Upper lobe of left lung (tissue), 6 donors: ENCODE measurements at regions not wholly inside any gene's neighbourhood (a gene's known extent, or its start where the extent isn't known, plus 50 kb on each side); places are given as distances from the start of the nearest gene placed in this dataset.

Experiments
- ATAC-seq, 2 donors: fragments of 200-7000 bp; cut with Tn5 transposase; one replicate each; pipeline ENCODE4 v1.9.1; 2022; ENCODE audit warnings: mild to moderate bottlenecking in 2 of 2, moderate library complexity in 2 of 2; ENCODE audit not compliant: low FRiP score in 2 of 2
- DNase-seq, 2 donors: peaks; one replicate each; pipeline ENCODE4 v3.0.0-alpha.2; 2019 to 2020
- H3K27ac ChIP-seq, 4 donors: fragments of 200-600 bp; sonication (generic); one replicate each; pipeline ENCODE4 v1.5.1; 2016 to 2019
- H3K27me3 ChIP-seq, 4 donors: fragments of 200-600 bp; sonication (generic); one replicate each; pipeline ENCODE4 v1.5.1; 2017 to 2019
- H3K36me3 ChIP-seq, 4 donors: fragments of 200-600 bp; sonication (generic); one replicate each; pipeline ENCODE4 v1.5.1; 2016 to 2019
- H3K4me1 ChIP-seq, 4 donors: fragments of 200-600 bp; sonication (generic); one replicate each; pipeline ENCODE4 v1.5.1; 2018 to 2019
- H3K4me3 ChIP-seq, 4 donors: fragments of 200-600 bp; sonication (generic); one replicate each; pipeline ENCODE4 v1.5.1; 2017 to 2019; ENCODE audit warnings: mild to moderate bottlenecking in 2 of 4, moderate library complexity in 1 of 4
- H3K9me3 ChIP-seq, 4 donors: fragments of 200-600 bp; sonication (generic); one replicate each; pipeline ENCODE4 v1.5.1; 2018 to 2019
- EP300 ChIP-seq, 4 donors: sonication (generic); formaldehyde crosslinking; IDR thresholded peaks; one replicate each; pipeline ENCODE4 v1.5.1; 2017; ENCODE audit warnings: antibody characterized with exemption in 4 of 4, control low read depth in 2 of 4
- POLR2A ChIP-seq, 4 donors: fragments of 450-650 bp; IDR thresholded peaks; one replicate each; pipeline ENCODE4 v1.5.1; 2016 to 2017; ENCODE audit warnings: antibody characterized with exemption in 4 of 4, mild to moderate bottlenecking in 2 of 4
- POLR2AphosphoS5 ChIP-seq, 2 donors: sonication (generic); formaldehyde crosslinking; IDR thresholded peaks; one replicate each; pipeline ENCODE4 v1.5.1; 2017; ENCODE audit warnings: antibody characterized with exemption in 2 of 2
- WGBS, 2 donors: methylation state at CpG; one replicate each; pipeline ENCODE4 v1.1.5; 2017 to 2018; 5-methylcytosine and 5-hydroxymethylcytosine counted together
- TF ChIP-seq, protein P1 (sequence below), 6 experiments: fragments of 450-650 bp in 4 of 6; fragments of 200-600 bp in 2 of 6; sonication (generic) in 2 of 6; IDR thresholded peaks; one replicate each; pipeline ENCODE4 v1.5.1; 2016 to 2019; ENCODE audit warnings: antibody characterized with exemption in 6 of 6
- donor health status: DM: no; HTN: no; CAD: no; lungs with moderate emphysema.
- donor health status: DM: no; HTN: yes; CAD: no; lungs with severe emphysema.

DNA sequence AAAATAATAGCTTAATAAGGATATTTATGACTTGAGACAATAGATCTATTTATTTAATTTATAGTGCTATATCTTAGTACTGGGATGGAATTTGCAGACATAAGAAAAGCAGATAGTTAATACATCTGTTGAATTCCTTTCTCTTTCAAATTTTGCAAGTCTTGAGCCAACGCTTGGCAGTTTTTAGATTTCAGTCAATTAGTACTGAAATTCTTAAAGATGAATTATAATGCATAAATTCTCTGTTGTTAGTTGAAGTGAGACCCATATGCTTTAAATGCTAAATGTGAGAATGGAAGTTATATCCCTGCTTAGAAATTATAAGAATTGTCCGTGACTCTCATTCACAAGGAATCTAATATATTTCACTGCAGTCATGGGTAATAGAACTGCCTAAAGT is 225.1 kb upstream of the ADGRB3 start:
- TF ChIP-seq, protein P1, sequence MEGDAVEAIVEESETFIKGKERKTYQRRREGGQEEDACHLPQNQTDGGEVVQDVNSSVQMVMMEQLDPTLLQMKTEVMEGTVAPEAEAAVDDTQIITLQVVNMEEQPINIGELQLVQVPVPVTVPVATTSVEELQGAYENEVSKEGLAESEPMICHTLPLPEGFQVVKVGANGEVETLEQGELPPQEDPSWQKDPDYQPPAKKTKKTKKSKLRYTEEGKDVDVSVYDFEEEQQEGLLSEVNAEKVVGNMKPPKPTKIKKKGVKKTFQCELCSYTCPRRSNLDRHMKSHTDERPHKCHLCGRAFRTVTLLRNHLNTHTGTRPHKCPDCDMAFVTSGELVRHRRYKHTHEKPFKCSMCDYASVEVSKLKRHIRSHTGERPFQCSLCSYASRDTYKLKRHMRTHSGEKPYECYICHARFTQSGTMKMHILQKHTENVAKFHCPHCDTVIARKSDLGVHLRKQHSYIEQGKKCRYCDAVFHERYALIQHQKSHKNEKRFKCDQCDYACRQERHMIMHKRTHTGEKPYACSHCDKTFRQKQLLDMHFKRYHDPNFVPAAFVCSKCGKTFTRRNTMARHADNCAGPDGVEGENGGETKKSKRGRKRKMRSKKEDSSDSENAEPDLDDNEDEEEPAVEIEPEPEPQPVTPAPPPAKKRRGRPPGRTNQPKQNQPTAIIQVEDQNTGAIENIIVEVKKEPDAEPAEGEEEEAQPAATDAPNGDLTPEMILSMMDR (IDR thresholded peaks at IDR 0.05), result no peak
- TF ChIP-seq EP300 (IDR thresholded peaks at IDR 0.05), result no peak
- no peak for TF ChIP-seq POLR2A (IDR thresholded peaks at IDR 0.05)
- no peak for TF ChIP-seq POLR2AphosphoS5 (IDR thresholded peaks at IDR 0.05)
- no peaks in the 10 kb centered on the region for H3K4me1 ChIP-seq
- WGBS, 2 donors, result 86 to 92% methylated on average over 2 of the region's 2 CpGs
- no peak overlapping the region for H3K4me3 ChIP-seq
- ATAC-seq, result no peak
- H3K27ac ChIP-seq, result no peak overlapping the region
- no peaks in the 10 kb centered on the region for H3K9me3 ChIP-seq
- H3K27me3 ChIP-seq, result no peaks in the 10 kb centered on the region
- H3K36me3 ChIP-seq, result no peaks in the 10 kb centered on the region
- no peak for DNase-seq

DNA sequence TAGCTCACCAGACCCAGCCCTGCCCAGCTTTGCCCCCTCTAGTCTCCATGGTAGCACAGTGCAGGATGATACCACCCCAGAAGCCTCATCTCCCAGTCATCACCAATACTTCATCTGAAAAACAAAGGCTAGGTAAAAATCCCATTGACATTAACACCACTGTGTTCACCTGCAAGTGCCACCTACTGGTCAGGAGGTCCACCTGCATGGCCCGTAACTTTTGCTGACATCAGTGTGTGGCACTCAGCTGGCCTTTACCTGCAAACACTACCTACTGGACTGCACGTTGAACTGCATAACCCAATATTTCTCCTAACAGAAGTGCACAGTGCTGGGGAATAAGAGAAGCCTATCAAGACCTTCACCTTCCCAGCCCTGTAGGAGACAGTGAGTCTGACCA is 234.7 kb upstream of the ADGRB3 start:
- Histone ChIP-seq H3K36me3 (no peaks in the 10 kb centered on the region), H3K27me3 (no peaks in the 10 kb centered on the region), H3K9me3 (peaks cover 0 to 7% (median 0%) of the 10 kb centered on the region in 4 donors), H3K27ac (no peak overlapping the region), H3K4me3 (no peak overlapping the region), H3K4me1 (no peaks in the 10 kb centered on the region)
- DNase-seq (no peak), ATAC-seq (no peak)
- WGBS, 2 donors, result 82 to 100% methylated on average over 2 of the region's 2 CpGs
- TF ChIP-seq EP300 (IDR thresholded peaks at IDR 0.05) (no peak), POLR2AphosphoS5 (IDR thresholded peaks at IDR 0.05) (no peak), POLR2A (IDR thresholded peaks at IDR 0.05) (no peak)
- TF ChIP-seq, protein P1 (IDR thresholded peaks at IDR 0.05), result no peak

DNA sequence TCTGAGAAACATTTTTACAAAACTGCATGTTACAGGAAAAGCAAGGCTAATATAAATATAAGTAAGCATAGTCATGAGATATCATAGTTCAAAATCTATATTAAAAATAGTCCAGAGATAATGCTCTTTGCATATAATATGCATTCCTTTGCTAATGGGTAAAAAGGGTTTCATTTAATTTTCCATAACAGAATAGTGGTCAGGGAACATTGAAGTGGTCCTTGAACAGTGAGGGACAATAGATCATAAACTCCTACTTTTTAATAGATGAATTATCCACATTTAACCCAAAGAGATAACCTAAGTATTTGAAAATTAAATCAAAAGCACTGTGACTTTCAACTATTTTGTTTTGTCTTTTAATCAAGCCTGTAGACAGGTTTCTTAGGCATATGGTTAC is 243.1 kb upstream of the ADGRB3 start:
- DNase-seq (no peak), ATAC-seq (no peak)
- no peaks in the 10 kb centered on the region for H3K36me3 ChIP-seq
- H3K4me3 ChIP-seq, result no peak overlapping the region
- H3K4me1 ChIP-seq, result no peaks in the 10 kb centered on the region
- no peak for TF ChIP-seq POLR2AphosphoS5 (IDR thresholded peaks at IDR 0.05)
- no peak for TF ChIP-seq EP300 (IDR thresholded peaks at IDR 0.05)
- TF ChIP-seq POLR2A (IDR thresholded peaks at IDR 0.05), result no peak
- TF ChIP-seq, protein P1 (IDR thresholded peaks at IDR 0.05), result no peak
- peaks cover 0 to 3% (median 0%) of the 10 kb centered on the region in 4 donors for H3K9me3 ChIP-seq
- no peak overlapping the region for H3K27ac ChIP-seq
- no peaks in the 10 kb centered on the region for H3K27me3 ChIP-seq

DNA sequence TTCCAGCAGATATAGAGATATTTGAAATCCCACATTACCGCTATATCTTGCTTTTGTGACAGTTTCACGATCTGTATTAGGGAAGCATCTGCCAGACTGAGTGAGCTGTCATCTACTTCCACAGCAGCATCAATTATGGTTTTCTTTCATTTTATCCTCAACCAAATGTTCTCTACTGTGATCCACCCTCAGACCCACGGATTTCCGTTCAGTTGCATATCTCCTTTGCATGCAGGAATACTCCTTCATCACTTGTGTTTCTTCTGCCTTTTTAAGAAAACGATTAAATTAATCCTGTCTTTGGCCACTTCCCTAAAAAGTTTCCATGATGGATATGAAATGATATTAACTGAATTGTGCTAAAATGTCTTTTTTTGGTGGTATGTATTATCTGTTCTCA is 262.1 kb upstream of the ADGRB3 start:
- Histone ChIP-seq H3K36me3 (no peaks in the 10 kb centered on the region), H3K27ac (no peak overlapping the region), H3K4me3 (no peak overlapping the region), H3K27me3 (no peaks in the 10 kb centered on the region), H3K9me3 (no peaks in the 10 kb centered on the region), H3K4me1 (no peaks in the 10 kb centered on the region)
- DNase-seq (no peak), ATAC-seq (no peak)
- TF ChIP-seq, protein P1 (IDR thresholded peaks at IDR 0.05), result no peak
- 80 to 86% methylated on average over 5 of the region's 5 CpGs for WGBS, 2 donors

DNA sequence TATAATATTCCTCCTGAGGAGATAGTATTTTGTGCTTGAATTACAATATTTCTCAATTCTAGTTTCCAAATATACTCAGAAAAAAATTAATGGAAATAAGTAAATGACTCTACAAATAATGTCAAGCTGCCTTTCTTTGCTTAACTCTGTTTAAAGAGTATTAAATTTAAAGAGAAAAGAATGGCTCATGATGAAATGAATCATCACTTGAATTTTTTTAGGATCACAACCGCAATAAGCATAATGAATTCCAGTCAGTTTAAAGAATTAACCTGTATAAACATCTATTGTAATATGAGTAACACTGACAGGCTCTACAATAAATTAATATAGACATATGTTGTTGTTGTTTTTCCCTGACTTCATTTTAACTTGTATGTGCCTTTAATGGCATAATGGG is 266.2 kb upstream of the ADGRB3 start:
- DNase-seq (no peak), ATAC-seq (no peak)
- H3K27ac ChIP-seq, result no peak overlapping the region
- H3K9me3 ChIP-seq, result no peaks in the 10 kb centered on the region
- no peaks in the 10 kb centered on the region for H3K4me1 ChIP-seq
- 78 to 82% methylated on average over 1 of the region's 1 CpG for WGBS, 2 donors
- no peaks in the 10 kb centered on the region for H3K36me3 ChIP-seq
- H3K4me3 ChIP-seq, result no peak overlapping the region
- H3K27me3 ChIP-seq, result no peaks in the 10 kb centered on the region
- TF ChIP-seq EP300 (IDR thresholded peaks at IDR 0.05), result no peak
- TF ChIP-seq POLR2A (IDR thresholded peaks at IDR 0.05), result no peak
- TF ChIP-seq, protein P1 (IDR thresholded peaks at IDR 0.05), result no peak
- no peak for TF ChIP-seq POLR2AphosphoS5 (IDR thresholded peaks at IDR 0.05)
